ENCODE measurements at regions not wholly inside any gene's neighbourhood (a gene's known extent, or its start where the extent isn't known, plus 50 kb on each side); places are given as distances from the start of the nearest gene placed in this dataset.

- TF ChIP-seq CTCF (IDR thresholded peaks at IDR 0.05): no peak
- TF ChIP-seq POLR2A (IDR thresholded peaks at IDR 0.05): no peak
Observed at GRCh38 chr18:30350263-30350662, 692.3 kb downstream of the DSC3 start.

All from heart left ventricle (tissue), 13 donors.